ENCODE measurements at regions not wholly inside any gene's neighbourhood (a gene's known extent, or its start where the extent isn't known, plus 50 kb on each side); places are given as distances from the start of the nearest gene placed in this dataset.

DNA sequence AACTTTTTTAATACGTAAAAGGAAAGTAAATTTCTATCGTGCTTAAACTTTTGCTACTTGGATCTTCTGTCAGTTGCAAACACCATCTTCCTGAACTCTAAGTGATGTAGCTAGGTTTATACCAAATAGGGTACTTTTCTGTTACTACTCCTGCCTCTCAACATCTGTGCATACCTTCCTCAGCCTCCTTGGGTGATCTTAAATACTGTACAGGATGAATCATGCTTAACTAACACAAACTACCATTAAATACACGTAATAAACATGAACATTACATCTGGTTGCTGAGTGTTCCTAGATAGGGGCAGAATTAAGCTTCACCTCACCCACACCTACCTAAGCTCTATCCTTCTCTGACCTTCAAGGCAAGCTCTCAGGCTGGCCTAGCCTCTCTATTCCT, 398.0 kb downstream of the TXNL1 start:
- Histone ChIP-seq H3K9me3 (ENCODE audit: control insufficient read depth, low read depth, low read length) (no peaks in the 10 kb centered on the region), H3K14ac (ENCODE audit: insufficient read depth, low read length) (no peak overlapping the region), H3K23me2 (ENCODE audit: insufficient read length, low read depth, low read length, poor library complexity, severe bottlenecking) (no peaks in the 10 kb centered on the region), H3K27me3 (ENCODE audit: insufficient read depth, low read length) (no peaks in the 10 kb centered on the region), H4K20me1 (ENCODE audit: control insufficient read depth, insufficient read depth, insufficient read length) (no peaks in the 10 kb centered on the region), H2BK120ac (ENCODE audit: low read depth, low read length, poor library complexity, severe bottlenecking) (no peak overlapping the region), H3K18ac (ENCODE audit: insufficient read length, low read depth, low read length) (no peak overlapping the region), H3K27ac (ENCODE audit: insufficient read length, low read depth, low read length) (no peak overlapping the region), H4K8ac (replicated peaks; ENCODE audit: insufficient read length, low read depth, low read length) (no peak overlapping the region), H3K4me2 (ENCODE audit: insufficient read depth, insufficient read length, low read length) (no peak overlapping the region), H3T11ph (ENCODE audit: low read length) (no peak overlapping the region), H2AFZ (ENCODE audit: low read length) (no peak overlapping the region), H3K56ac (ENCODE audit: insufficient read length, low read depth, low read length) (no peak overlapping the region), H2BK12ac (ENCODE audit: insufficient read length, low read depth, low read length) (no peak overlapping the region), H3K4me1 (ENCODE audit: insufficient read depth, low read length) (no peaks in the 10 kb centered on the region), H3K79me1 (ENCODE audit: insufficient read depth, low read depth, low read length, poor library complexity, severe bottlenecking) (no peaks in the 10 kb centered on the region), H4K5ac (ENCODE audit: insufficient read length, low read depth, low read length) (no peak overlapping the region), H2BK15ac (ENCODE audit: low read depth, low read length) (no peak overlapping the region), H2AK5ac (ENCODE audit: insufficient read length, low read length) (no peak overlapping the region), H2BK5ac (ENCODE audit: insufficient read length, low read length) (no peak overlapping the region), H2BK20ac (ENCODE audit: low read depth, low read length, poor library complexity, severe bottlenecking) (no peak overlapping the region), H3K4ac (ENCODE audit: low read depth, low read length) (no peak overlapping the region), H4K91ac (ENCODE audit: insufficient read length, low read depth, low read length) (no peak overlapping the region), H3K23ac (ENCODE audit: insufficient read length, low read depth, low read length) (no peak overlapping the region), H3K9ac (ENCODE audit: extremely low read depth, insufficient read length, low read length) (no peak overlapping the region), H3K79me2 (ENCODE audit: insufficient read depth, low read length) (no peaks in the 10 kb centered on the region)
- no peaks in the 10 kb centered on the region; the same call in 1 of the 2 replicates for H3K27me3 Mint-ChIP-seq (ENCODE audit: low read depth)
- WGBS (ENCODE audit: extremely low coverage, insufficient read length, low lambda C conversion rate): no CpG with 5 or more reads among the region's 3 CpGs
- peaks cover 3 to 4% of the 10 kb centered on the region in 2 experiments; a peak in 2 of 4 replicates for H3K4me1 Mint-ChIP-seq
- no peak overlapping the region for H3K4me3 Mint-ChIP-seq
- no peak overlapping the region for H3K27ac Mint-ChIP-seq
- H3K9me3 Mint-ChIP-seq: peaks cover 9 to 11% of the 10 kb centered on the region in 2 experiments; a peak in 3 of 5 replicates
- no peak for DNase-seq
- H3K36me3 Mint-ChIP-seq (ENCODE audit: insufficient read depth in 1 of 3, low read depth in 3 of 3): peaks cover 2 to 6% (median 6%) of the 10 kb centered on the region in 3 experiments; a peak in 5 of 7 replicates
- TF ChIP-seq, protein P1, sequence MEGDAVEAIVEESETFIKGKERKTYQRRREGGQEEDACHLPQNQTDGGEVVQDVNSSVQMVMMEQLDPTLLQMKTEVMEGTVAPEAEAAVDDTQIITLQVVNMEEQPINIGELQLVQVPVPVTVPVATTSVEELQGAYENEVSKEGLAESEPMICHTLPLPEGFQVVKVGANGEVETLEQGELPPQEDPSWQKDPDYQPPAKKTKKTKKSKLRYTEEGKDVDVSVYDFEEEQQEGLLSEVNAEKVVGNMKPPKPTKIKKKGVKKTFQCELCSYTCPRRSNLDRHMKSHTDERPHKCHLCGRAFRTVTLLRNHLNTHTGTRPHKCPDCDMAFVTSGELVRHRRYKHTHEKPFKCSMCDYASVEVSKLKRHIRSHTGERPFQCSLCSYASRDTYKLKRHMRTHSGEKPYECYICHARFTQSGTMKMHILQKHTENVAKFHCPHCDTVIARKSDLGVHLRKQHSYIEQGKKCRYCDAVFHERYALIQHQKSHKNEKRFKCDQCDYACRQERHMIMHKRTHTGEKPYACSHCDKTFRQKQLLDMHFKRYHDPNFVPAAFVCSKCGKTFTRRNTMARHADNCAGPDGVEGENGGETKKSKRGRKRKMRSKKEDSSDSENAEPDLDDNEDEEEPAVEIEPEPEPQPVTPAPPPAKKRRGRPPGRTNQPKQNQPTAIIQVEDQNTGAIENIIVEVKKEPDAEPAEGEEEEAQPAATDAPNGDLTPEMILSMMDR (conservative IDR thresholded peaks at IDR 0.05): no peak
